GM18507 (cell line): ENCODE measurements at regions not wholly inside any gene's neighbourhood (a gene's known extent, or its start where the extent isn't known, plus 50 kb on each side); places are given as distances from the start of the nearest gene placed in this dataset.

Source experiments
- DNase-seq: peaks from one replicate; pipeline ENCODE4 v3.0.0; 2011; ENCODE audit warnings: low read depth; ENCODE audit not compliant: insufficient read length; ENCODE audit errors: extremely low spot score
- FAIRE-seq: peaks from 2 replicates; lab custom pipeline; 2011; peaks lifted over from hg19 to GRCh38; lab: Jason Lieb, UNC

- no peak for FAIRE-seq
- no peak for DNase-seq
These were observed 500.7 kb downstream of the TLE4 start for GRCh38 chr9:80072451-80072850.

GRCh38 chr9:80070071-80070742 lies 498.4 kb downstream of the TLE4 start:
- FAIRE-seq: no peak

GRCh38 chr9:80066931-80067330 lies 495.2 kb downstream of the TLE4 start:
- DNase-seq: no peak
- no peak for FAIRE-seq

More at GRCh38 chr9:80070071-80070742, 498.4 kb downstream of the TLE4 start:
- DNase-seq: no peak

GRCh38 chr9:80062567-80062966 lies 490.8 kb downstream of the TLE4 start:
- DNase-seq (no peak), FAIRE-seq (no peak)

GRCh38 chr9:80061940-80062339 lies 490.2 kb downstream of the TLE4 start:
- no peak for FAIRE-seq
- no peak for DNase-seq

- no peak for DNase-seq
- no peak for FAIRE-seq
These were observed 489.3 kb downstream of the TLE4 start for GRCh38 chr9:80061096-80061495.

- no peak for FAIRE-seq
- no peak for DNase-seq
These were observed 488.2 kb downstream of the TLE4 start for GRCh38 chr9:80059979-80060378.

- DNase-seq (no peak), FAIRE-seq (no peak)
These were observed 487.4 kb downstream of the TLE4 start for GRCh38 chr9:80059191-80059590.

GRCh38 chr9:80052830-80053229 lies 481.1 kb downstream of the TLE4 start:
- DNase-seq: no peak
- FAIRE-seq: no peak

- FAIRE-seq (no peak), DNase-seq (no peak)
These were observed 477.5 kb downstream of the TLE4 start for GRCh38 chr9:80049096-80049782.

- DNase-seq (no peak), FAIRE-seq (no peak)
These were observed 474.7 kb downstream of the TLE4 start for GRCh38 chr9:80046481-80046880.

- FAIRE-seq (no peak), DNase-seq (no peak)
These were observed 470.1 kb downstream of the TLE4 start for GRCh38 chr9:80041821-80042220.

GRCh38 chr9:80040457-80040856 lies 468.7 kb downstream of the TLE4 start:
- no peak for DNase-seq
- no peak for FAIRE-seq

- no peak for FAIRE-seq
- DNase-seq: no peak
These were observed 459.0 kb downstream of the TLE4 start for GRCh38 chr9:80030801-80031200.

- DNase-seq (no peak), FAIRE-seq (no peak)
These were observed 456.7 kb downstream of the TLE4 start for GRCh38 chr9:80028501-80028900.

GRCh38 chr9:80025796-80026520 lies 454.2 kb downstream of the TLE4 start:
- no peak for DNase-seq
- FAIRE-seq: no peak

- FAIRE-seq (no peak), DNase-seq (no peak)
These were observed 453.4 kb downstream of the TLE4 start for GRCh38 chr9:80025131-80025530.

- FAIRE-seq: peak; percentile 24
- DNase-seq: no peak
These were observed 448.8 kb downstream of the TLE4 start for GRCh38 chr9:80020530-80020929.

- no peak for FAIRE-seq
These were observed 448.3 kb downstream of the TLE4 start for GRCh38 chr9:80020056-80020455.

GRCh38 chr9:80013891-80014290 lies 442.1 kb downstream of the TLE4 start:
- FAIRE-seq: no peak
- DNase-seq: no peak

More at GRCh38 chr9:80020056-80020455, 448.3 kb downstream of the TLE4 start:
- DNase-seq: no peak
